GM18870 (cell line): ENCODE measurements at regions not wholly inside any gene's neighbourhood (a gene's known extent, or its start where the extent isn't known, plus 50 kb on each side); places are given as distances from the start of the nearest gene placed in this dataset.
"Not testable (repeated sequence)": the region's sequence is repeated elsewhere in the genome, so short reads cannot be mapped to it uniquely, and the experiment has no call there.

Experiments used
- ATAC-seq: cut with Tn5 transposase; IDR thresholded peaks from one replicate; pipeline ENCODE4 v1.9.1; 2021; ENCODE audit warnings: moderate library complexity; ENCODE audit not compliant: unreplicated experiment

GRCh38 chr21:34219334-34220060 lies 144.3 kb upstream of the KCNE2 start:
- no peak for ATAC-seq

DNA sequence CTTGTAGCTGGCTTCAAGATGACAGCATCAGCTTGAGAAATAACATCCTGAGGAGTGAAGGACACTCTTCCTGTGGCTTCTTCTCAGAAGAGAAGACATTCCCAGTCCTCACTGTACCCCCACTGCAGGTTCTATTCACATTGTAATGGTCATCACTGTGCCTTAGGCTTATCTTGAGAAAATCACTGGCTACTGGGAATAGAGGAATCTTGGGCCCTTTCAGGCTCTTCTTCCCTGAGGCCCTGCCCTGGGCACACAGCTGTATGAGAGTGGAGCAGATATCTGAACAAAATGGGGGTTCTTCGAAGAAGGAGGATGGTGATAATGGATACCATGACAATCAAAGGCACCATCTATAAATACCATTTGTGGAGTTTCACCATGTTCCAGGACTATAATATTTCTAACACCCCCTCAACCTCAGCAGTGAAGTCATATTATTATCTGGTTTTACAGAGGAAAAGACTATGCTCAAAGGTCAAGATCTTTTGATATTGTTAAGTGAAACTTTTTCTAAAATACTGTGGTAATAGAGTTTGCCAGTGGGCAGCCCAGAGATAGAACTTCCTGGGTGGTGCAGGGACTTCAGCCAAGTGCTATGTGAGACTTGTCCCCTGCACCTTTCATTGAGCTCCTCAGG lies 143.1 kb upstream of the KCNE2 start:
- no peak for ATAC-seq

- no peak for ATAC-seq
Observed at GRCh38 chr21:34221331-34222030, 142.3 kb upstream of the KCNE2 start.

- ATAC-seq = no peak
Observed at GRCh38 chr21:34222031-34222335, 141.8 kb upstream of the KCNE2 start.

DNA sequence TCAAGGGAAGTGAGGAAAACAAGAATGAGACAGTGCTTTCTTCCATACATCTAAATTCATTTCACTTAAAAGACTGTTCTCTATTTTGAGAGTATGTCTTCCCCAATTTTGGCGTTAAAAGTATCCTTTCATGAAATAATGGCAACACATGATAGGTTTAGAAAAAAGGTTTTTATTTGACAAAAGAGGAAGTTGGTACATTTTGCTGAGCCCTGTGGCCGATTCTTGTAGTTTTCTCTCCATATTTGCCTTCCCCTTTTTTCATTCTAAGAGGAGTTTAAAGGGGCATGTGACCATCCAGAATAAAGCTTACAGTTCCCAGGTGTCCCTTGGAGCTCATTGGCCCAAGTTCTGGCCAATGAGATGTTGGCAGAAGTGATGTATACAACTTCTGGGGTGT lies 140.4 kb upstream of the KCNE2 start:
- ATAC-seq = no peak

- no peak for ATAC-seq
Observed at GRCh38 chr21:34227386-34227852, 136.4 kb upstream of the KCNE2 start.

- ATAC-seq = no peak
Observed at GRCh38 chr21:34228792-34229191, 135.0 kb upstream of the KCNE2 start.

DNA sequence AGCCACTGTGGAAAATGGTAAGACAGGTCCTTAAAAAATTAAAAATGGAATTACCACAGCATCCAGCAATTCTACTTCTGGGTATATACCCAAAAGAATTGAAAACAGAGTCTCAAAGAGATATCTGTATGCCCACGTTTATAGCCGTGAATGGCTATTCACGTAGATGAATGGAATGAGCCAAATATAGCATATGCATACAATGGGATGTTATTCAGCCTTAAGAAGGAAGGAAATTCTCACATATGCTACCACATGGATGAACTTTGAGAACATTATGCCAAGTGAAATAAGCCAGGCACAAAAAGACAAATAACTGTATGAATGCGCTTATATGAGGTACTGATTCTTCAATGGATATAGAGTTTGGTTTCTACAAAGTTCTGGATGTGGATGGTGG lies 134.5 kb upstream of the KCNE2 start:
- no peak for ATAC-seq

DNA sequence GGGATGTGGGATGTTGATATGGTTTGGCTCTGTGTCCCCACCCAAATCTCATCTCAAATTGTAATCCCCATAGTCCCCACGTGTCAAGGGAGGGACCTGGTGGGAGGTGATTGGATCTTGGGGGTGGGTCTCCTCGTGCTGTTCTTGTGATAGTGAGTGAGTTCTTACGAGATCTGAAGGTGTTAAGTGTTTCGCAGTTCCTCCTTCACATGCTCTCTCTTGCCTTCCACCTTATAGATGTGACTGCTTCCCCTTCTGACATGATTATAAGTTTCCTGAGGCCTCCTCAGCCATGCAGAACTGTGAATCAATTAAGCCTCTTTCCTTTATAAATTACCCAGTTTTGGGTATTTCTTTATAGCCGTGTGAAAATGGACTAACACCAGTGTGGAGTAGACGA lies 130.1 kb upstream of the KCNE2 start:
- not testable (repeated sequence) for ATAC-seq

DNA sequence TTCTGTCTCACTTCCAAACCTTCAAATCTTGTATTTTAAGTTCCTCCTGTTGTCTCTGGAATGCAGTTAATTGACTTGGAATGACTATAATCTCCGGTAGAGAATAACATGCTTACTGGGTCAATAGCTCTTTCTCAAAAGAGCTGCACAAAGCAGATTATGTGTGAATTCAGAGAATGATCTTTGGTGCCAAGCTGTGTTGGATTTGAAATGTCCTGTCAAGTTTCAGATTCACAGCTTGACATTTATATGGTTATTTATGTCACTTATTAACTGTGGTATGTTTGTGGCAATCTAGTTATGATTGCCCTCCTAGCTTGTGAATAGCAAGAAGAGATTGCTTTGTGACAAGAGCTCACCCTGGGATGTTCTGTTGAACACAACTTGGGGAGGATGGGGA lies 128.3 kb upstream of the KCNE2 start:
- ATAC-seq = no peak

GRCh38 chr21:34242973-34243372 lies 120.8 kb upstream of the KCNE2 start:
- ATAC-seq = no peak

DNA sequence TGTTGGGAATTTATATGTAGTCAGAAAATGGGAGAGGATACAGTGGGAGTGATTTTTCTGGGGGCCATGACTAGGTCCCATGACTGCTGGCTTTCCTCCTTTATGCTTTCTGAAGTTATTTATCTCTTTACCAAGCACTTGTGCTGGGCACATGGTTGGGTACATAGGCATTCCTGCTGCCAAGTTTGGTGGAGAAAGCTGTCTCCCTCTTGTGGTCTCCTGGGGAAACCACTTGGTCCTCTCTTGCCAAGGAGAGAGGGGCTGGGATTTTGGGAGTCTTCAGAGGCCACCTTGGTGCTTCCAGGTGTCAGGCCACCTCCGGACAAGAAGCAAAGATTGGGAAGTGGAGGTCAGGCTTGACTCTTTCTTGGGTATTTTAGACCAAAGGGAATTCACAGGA lies 120.2 kb upstream of the KCNE2 start:
- ATAC-seq = no peak

DNA sequence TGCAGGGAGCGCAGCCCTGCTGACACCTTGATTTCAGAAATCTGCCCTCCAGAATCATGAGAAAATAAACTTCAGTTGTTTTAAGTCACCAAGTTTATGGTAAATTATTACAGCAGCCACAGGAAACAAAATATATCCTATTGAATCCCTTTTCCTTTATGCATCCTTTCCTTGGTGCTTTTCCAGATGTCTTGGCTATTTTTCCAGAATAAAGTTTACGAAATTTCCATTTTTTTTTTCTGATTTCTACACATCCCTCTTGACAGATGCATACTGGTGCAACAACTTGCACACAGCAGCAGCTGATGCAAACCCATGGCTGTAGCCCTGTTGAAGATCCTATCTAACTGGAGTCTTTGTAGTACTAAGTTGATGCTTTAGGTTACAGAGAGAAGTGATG lies 111.1 kb upstream of the KCNE2 start:
- ATAC-seq = no peak

DNA sequence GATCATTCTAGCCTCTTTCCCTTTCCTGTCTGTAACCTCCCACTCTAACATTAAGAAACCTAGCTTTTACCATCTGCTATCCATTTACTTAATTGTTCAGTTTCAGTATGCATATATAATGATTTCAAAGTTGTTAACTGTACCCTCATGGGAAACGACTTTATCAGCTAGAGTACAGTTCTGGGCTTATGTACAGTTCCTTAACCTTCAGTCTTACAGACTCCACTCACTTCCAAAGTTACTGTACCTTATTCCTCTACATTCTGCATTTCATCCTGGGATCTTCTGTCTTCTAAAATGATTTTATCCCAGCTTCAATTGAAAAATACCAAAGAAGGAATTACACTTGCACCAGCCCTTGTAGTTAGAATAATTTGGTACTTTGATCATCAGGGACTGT lies 108.7 kb upstream of the KCNE2 start:
- ATAC-seq = no peak

GRCh38 chr21:34260277-34261008 lies 103.4 kb upstream of the KCNE2 start:
- no peak for ATAC-seq

DNA sequence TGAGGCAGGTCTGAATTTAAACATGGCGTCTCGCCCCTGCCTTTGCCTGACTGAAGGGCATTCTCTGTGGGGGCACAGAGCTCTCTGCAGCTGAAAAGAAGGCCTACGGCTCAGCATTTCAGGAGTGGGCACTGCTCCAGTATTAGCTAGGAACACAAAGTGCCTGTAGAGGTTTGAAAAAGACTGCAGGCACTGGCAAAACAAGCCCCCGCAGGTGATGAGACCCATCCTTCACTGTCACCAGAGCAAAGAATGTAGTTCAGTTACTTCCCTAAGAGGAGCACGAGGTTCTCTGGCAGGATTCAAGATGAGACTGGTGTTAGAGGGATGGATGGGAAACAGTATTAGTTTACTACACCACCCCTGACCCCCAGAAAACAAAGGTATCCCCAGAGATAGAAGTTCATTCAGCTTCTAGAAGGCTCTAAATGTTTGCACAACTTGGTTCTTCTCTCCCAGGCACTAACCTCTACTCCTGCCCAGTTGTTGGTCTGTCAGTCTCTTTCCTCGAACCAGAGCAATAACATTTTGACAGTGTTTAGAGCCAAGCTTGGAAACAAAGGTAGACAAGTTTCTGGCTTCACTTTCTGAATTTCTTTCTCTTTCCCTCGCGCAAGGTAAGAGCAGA lies 101.9 kb upstream of the KCNE2 start:
- no peak for ATAC-seq

- no peak for ATAC-seq
Observed at GRCh38 chr21:34262469-34262845, 101.3 kb upstream of the KCNE2 start.

GRCh38 chr21:34263629-34264028 lies 100.2 kb upstream of the KCNE2 start:
- ATAC-seq = no peak

DNA sequence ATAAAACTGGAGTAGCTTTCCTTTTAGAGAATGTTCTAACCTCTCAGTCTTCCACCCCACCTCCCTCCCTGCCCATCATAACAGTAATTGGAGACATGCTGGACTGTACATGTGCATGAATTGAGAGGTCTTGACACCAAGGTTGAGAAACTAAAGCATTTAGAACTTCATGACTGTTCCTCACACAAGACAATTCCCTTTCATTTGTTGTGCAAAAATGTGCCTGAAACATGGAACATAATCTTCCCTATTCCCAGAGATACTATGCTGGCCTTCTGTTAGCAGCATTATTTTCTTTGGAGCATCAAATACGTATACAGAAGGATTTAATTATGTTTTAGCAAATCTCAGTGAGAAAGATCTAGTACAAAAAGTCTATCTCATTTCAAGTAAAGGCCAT lies 97.5 kb upstream of the KCNE2 start:
- no peak for ATAC-seq

DNA sequence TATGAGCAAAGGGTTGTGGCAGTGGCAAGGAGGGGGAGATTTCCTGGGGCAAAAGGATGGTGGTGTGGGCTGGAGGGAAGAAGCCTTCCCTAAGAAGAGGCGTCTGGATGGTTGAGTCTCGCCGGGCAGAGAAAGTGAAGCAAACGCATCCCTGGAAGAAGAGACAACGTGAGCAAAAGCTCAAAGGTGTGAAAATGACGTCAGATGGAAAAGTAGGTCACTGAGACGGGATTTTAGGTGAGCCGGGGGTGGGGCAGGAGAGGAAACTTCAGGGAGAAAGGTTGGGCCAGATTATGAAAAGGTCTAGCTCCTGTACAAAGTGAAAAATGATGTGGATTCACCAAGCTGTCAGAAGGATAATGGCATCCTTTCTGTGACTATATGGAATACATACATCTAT lies 95.3 kb upstream of the KCNE2 start:
- no peak for ATAC-seq

DNA sequence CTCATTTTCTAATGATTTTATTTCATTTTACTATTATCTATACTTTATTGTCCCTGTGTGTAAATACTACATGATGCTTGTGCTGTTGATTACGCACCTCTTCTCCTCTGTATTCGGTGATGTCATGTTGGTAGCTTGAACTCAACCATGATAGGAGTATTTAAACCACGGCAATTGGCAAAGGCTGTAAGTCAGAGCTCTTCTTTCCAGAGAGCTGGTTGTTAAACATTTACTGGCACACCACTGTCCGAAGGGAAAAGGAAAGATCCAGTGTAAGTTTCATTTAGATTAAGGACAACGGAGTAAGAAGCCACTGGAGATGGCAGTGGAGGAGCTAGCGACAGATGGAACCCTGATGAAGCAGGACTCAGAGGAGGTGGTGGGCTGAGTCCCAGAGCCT lies 93.4 kb upstream of the KCNE2 start:
- ATAC-seq = no peak
